ENCODE measurements at regions not wholly inside any gene's neighbourhood (a gene's known extent, or its start where the extent isn't known, plus 50 kb on each side); places are given as distances from the start of the nearest gene placed in this dataset.

GRCh38 chr14:104390941-104391901, 188.3 kb upstream of the C14orf180 start:
- TF ChIP-seq FOXP2 (optimal IDR thresholded peaks at IDR 0.05; ENCODE audit: borderline replicate concordance, extremely low read depth, extremely low read length, insufficient read depth) (no peak), TAF1 (IDR thresholded peaks at IDR 0.05; ENCODE audit: borderline replicate concordance, insufficient read depth, low read length) (no peak)
